Hepatocyte (in vitro differentiated cells): ENCODE measurements at regions not wholly inside any gene's neighbourhood (a gene's known extent, or its start where the extent isn't known, plus 50 kb on each side); places are given as distances from the start of the nearest gene placed in this dataset.

Source experiments
- DNase-seq: peaks from one replicate; pipeline ENCODE4 v3.0.0-alpha.2; 2016; ENCODE audit warnings: low spot score
- H2AFZ ChIP-seq: fragments of 200-600 bp; sonication (generic); 2 replicates; pipeline ENCODE4 v1.6.0; 2016; ENCODE audit warnings: antibody characterized with exemption, mild to moderate bottlenecking
- H3K27ac ChIP-seq: fragments of 200-600 bp; sonication (generic); 2 replicates; pipeline ENCODE4 v1.5.1; 2016; ENCODE audit warnings: mild to moderate bottlenecking
- H3K27me3 ChIP-seq: fragments of 200-600 bp; sonication (generic); 2 replicates; pipeline ENCODE4 v1.6.1; 2016
- H3K36me3 ChIP-seq: fragments of 200-600 bp; sonication (generic); replicated peaks from 2 replicates; pipeline ENCODE4 v1.5.1; 2016; ENCODE audit warnings: low read depth; ENCODE audit not compliant: insufficient read depth
- H3K4me1 ChIP-seq: fragments of 200-600 bp; sonication (generic); 2 replicates; pipeline ENCODE4 v1.5.1; 2016; ENCODE audit warnings: mild to moderate bottlenecking, moderate library complexity; ENCODE audit not compliant: insufficient read depth
- H3K4me2 ChIP-seq: fragments of 200-600 bp; sonication (generic); 2 replicates; pipeline ENCODE4 v1.6.0; 2016
- H3K4me3 ChIP-seq: fragments of 200-600 bp; sonication (generic); 2 replicates; pipeline ENCODE4 v1.5.1; 2016; ENCODE audit warnings: mild to moderate bottlenecking
- H3K79me2 ChIP-seq: fragments of 200-600 bp; sonication (generic); 2 replicates; pipeline ENCODE4 v1.6.0; 2017; ENCODE audit warnings: mild to moderate bottlenecking
- H3K9me2 ChIP-seq: fragments of 200-600 bp; sonication (generic); replicated peaks from 2 replicates; pipeline ENCODE4 v1.6.0; 2017; ENCODE audit warnings: mild to moderate bottlenecking; ENCODE audit not compliant: insufficient read depth
- H3K9me3 ChIP-seq: fragments of 200-600 bp; sonication (generic); 2 replicates; pipeline ENCODE4 v1.5.1; 2016; ENCODE audit warnings: low read depth, mild to moderate bottlenecking
- H4K20me1 ChIP-seq: fragments of 200-600 bp; sonication (generic); 2 replicates; pipeline ENCODE4 v1.6.0; 2016; ENCODE audit warnings: mild to moderate bottlenecking; ENCODE audit not compliant: insufficient read depth, poor library complexity, severe bottlenecking
- CTCF ChIP-seq: fragments of 200-600 bp; sonication (generic); IDR thresholded peaks from 2 replicates; pipeline ENCODE4 v1.5.1; 2016; ENCODE audit warnings: antibody characterized with exemption, mild to moderate bottlenecking; ENCODE audit not compliant: poor library complexity
- EZH2 ChIP-seq: fragments of 200-600 bp; sonication (generic); IDR thresholded peaks from 2 replicates; pipeline ENCODE4 v1.6.1; 2016; ENCODE audit warnings: antibody characterized with exemption, mild to moderate bottlenecking, borderline replicate concordance
- EZH2phosphoT487 ChIP-seq: fragments of 200-600 bp; sonication (generic); IDR thresholded peaks from one replicate; pipeline ENCODE4 v1.6.1; 2018; ENCODE audit warnings: antibody characterized with exemption, mild to moderate bottlenecking, low read depth, moderate library complexity; ENCODE audit not compliant: unreplicated experiment, severe bottlenecking
- WGBS: methylation state at CpG from one replicate; pipeline ENCODE4 v1.1.6; 2016; ENCODE audit warnings: low lambda C conversion rate; ENCODE audit errors: missing lambda C conversion rate; 5-methylcytosine and 5-hydroxymethylcytosine counted together

GRCh38 chr17:79528592-79529125 is 82.2 kb downstream of the RBFOX3 start:
- H3K4me1 ChIP-seq, result no peaks in the 10 kb centered on the region
- H2AFZ ChIP-seq, result no peak overlapping the region
- no peak for DNase-seq
- no peaks in the 10 kb centered on the region for H3K36me3 ChIP-seq
- H3K79me2 ChIP-seq, result no peaks in the 10 kb centered on the region
- H4K20me1 ChIP-seq, result no peaks in the 10 kb centered on the region
- H3K9me2 ChIP-seq, result no peaks in the 10 kb centered on the region
- no peaks in the 10 kb centered on the region for H3K9me3 ChIP-seq
- 75% methylated on average over 11 of the region's 11 CpGs for WGBS
- peaks cover 13% of the 10 kb centered on the region for H3K27me3 ChIP-seq
- H3K4me2 ChIP-seq, result no peak overlapping the region
- no peak for TF ChIP-seq EZH2phosphoT487
- TF ChIP-seq CTCF, result no peak
- no peak for TF ChIP-seq EZH2
- no peak overlapping the region for H3K27ac ChIP-seq
- no peak overlapping the region for H3K4me3 ChIP-seq

- H3K27me3 ChIP-seq, result peaks cover 19% of the 10 kb centered on the region
- H3K4me3 ChIP-seq, result no peak overlapping the region
- WGBS, result 88% methylated on average over 9 of the region's 9 CpGs
Observed at GRCh38 chr17:79527306-79527705, 83.5 kb downstream of the RBFOX3 start.

GRCh38 chr17:79525793-79526677 is 84.8 kb downstream of the RBFOX3 start:
- Histone ChIP-seq H3K4me2 (no peak overlapping the region), H3K9me2 (no peaks in the 10 kb centered on the region), H3K27me3 (peaks cover 19% of the 10 kb centered on the region), H3K79me2 (no peaks in the 10 kb centered on the region), H2AFZ (no peak overlapping the region), H3K27ac (no peak overlapping the region), H4K20me1 (no peaks in the 10 kb centered on the region), H3K9me3 (no peaks in the 10 kb centered on the region), H3K36me3 (no peaks in the 10 kb centered on the region), H3K4me1 (no peaks in the 10 kb centered on the region), H3K4me3 (no peak overlapping the region)
- no peak for DNase-seq
- TF ChIP-seq EZH2, result no peak
- TF ChIP-seq EZH2phosphoT487, result no peak
- no peak for TF ChIP-seq CTCF
- 85% methylated on average over 22 of the region's 22 CpGs for WGBS

More at GRCh38 chr17:79527306-79527705, 83.5 kb downstream of the RBFOX3 start:
- H4K20me1 ChIP-seq, result no peaks in the 10 kb centered on the region
- H3K4me2 ChIP-seq, result no peak overlapping the region
- H3K36me3 ChIP-seq, result no peaks in the 10 kb centered on the region
- no peaks in the 10 kb centered on the region for H3K9me3 ChIP-seq
- no peak for DNase-seq
- H3K79me2 ChIP-seq, result no peaks in the 10 kb centered on the region
- H2AFZ ChIP-seq, result no peak overlapping the region
- no peaks in the 10 kb centered on the region for H3K4me1 ChIP-seq
- H3K9me2 ChIP-seq, result no peaks in the 10 kb centered on the region
- TF ChIP-seq EZH2phosphoT487 (no peak), CTCF (no peak), EZH2 (no peak)
- no peak overlapping the region for H3K27ac ChIP-seq
